ACHN (cell line): ENCODE measurements at regions not wholly inside any gene's neighbourhood (a gene's known extent, or its start where the extent isn't known, plus 50 kb on each side); places are given as distances from the start of the nearest gene placed in this dataset.
"Not testable (repeated sequence)": the region's sequence is repeated elsewhere in the genome, so short reads cannot be mapped to it uniquely, and the experiment has no call there.

Source experiments
- DNase-seq: peaks from one replicate; pipeline ENCODE4 v3.0.0-alpha.2; 2015
- in situ Hi-C: cut with HindIII; loops from 2 replicates; pipeline ENCODE4 v1.10.0; 2017; ENCODE audit warnings: low sequenced_read_pairs, low pct_ligation_motif_present, low pct_unique_long_range_greater_than_20kb

- no peak for DNase-seq
- in situ Hi-C loops = no loop called here
Observed at GRCh38 chr14:34172550-34173368, 221.9 kb upstream of the EGLN3 start.

GRCh38 chr14:34172173-34172451 lies 221.2 kb upstream of the EGLN3 start:
- no peak for DNase-seq
- in situ Hi-C loops = no loop called here

DNA sequence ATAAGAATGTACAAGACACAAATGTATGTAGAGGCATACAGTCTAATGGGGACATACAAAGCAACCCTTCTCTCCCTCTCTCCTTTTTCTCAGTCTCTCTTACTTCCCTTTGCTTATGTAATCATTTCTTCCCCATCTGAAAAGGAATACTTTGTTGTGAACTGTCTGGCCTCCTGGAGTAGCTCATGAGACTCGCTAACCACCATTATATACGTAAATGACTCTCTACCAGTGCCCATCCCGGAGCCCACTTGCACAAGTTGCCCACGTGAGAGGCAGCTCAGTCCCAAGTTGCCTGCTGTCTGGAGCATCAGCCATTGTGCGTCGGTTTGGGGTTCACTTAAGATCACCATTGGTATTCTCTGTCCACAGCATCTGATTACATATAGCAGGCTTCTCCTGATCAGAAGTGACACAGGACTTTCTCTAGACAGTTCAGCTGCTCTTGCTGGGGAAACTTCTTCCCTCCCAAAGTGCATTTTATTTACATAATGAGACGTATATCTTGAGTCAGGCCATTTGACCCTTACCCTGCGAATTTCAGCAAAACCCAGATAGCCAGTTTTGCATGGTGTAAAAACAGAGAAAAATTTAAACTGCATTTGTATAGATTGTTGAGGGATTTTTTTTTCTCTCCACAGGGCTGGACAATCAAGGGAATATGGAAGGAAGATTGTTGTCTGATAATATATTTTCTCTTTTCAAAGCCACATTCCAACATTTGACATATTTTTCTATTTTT lies 220.7 kb upstream of the EGLN3 start:
- in situ Hi-C loops = no loop called here
- DNase-seq = no peak

- no peak for DNase-seq
- in situ Hi-C loops = no loop called here
Observed at GRCh38 chr14:34170882-34171281, 220.0 kb upstream of the EGLN3 start.

DNA sequence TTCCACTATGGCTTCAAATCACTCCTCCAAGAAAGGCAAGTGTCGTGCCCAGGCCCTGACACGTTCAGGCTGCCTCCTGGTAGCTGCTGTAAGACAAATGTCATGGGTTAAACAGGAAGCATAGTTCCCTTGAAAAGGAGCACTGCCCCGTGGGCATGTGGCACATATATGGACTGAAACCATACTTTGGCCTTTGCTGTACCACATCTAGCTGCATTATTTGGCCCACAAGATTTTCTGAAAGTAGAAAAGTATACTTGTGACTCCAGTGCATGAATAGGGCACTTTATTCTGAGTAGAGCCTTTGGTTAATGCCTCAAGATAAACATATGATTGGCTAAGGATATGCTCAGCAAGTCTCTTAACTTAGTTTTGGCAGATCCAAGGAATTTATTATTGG lies 218.7 kb upstream of the EGLN3 start:
- DNase-seq = no peak
- in situ Hi-C loops = no loop called here

- in situ Hi-C loops = no loop called here
- no peak for DNase-seq
Observed at GRCh38 chr14:34168656-34169055, 217.8 kb upstream of the EGLN3 start.

GRCh38 chr14:34165847-34166350 lies 215.0 kb upstream of the EGLN3 start:
- DNase-seq = no peak
- in situ Hi-C loops = no loop called here

- in situ Hi-C loops = no loop called here
Observed at GRCh38 chr14:34164162-34164864, 213.4 kb upstream of the EGLN3 start.

GRCh38 chr14:34161351-34162082 lies 210.6 kb upstream of the EGLN3 start:
- DNase-seq = no peak
- in situ Hi-C loops = no loop called here

More at GRCh38 chr14:34164162-34164864, 213.4 kb upstream of the EGLN3 start:
- DNase-seq = no peak

- no peak for DNase-seq
- in situ Hi-C loops = no loop called here
Observed at GRCh38 chr14:34160619-34161018, 209.7 kb upstream of the EGLN3 start.

GRCh38 chr14:34157651-34158050 lies 206.8 kb upstream of the EGLN3 start:
- in situ Hi-C loops = no loop called here
- DNase-seq = no peak

DNA sequence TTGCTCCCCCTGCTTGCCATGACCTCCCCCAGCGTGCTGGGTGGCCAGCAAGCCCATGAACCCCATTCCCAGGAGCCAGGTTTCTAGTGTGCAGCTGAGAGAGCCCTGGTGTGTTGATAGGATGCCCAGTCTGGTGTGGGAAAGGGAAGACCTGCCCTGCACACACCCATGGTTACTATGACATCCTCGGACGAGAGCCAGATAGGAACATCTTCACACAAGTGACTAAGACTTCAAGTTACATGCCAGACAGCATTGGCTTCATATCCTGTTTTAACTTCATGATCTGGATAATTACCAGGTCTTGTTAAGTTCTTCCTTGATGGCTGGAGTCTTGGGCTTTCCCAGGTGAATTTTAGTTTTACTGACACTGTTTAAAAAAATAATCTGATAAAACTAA lies 196.6 kb upstream of the EGLN3 start:
- in situ Hi-C loops = no loop called here
- no peak for DNase-seq

DNA sequence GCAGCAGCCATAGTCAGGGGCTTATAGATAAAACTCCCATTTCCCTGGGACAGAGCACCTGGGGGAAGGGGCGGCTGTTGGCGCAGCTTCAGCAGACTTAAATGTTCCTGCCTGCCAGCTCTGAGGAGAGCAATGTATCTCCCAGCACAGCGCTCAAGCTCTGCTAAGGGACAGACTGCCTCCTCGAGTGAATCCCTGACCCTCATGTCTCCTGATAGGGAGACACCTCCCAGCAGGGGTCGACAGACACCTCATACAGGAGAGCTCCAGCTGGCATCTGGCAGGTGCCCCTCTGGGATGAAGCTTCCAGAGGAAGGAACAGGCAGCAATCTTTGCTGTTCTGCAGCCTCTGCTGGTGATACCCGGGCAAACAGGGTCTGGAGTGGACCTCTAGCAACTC lies 189.3 kb upstream of the EGLN3 start:
- in situ Hi-C loops, DNase-seq: not testable (repeated sequence)

DNA sequence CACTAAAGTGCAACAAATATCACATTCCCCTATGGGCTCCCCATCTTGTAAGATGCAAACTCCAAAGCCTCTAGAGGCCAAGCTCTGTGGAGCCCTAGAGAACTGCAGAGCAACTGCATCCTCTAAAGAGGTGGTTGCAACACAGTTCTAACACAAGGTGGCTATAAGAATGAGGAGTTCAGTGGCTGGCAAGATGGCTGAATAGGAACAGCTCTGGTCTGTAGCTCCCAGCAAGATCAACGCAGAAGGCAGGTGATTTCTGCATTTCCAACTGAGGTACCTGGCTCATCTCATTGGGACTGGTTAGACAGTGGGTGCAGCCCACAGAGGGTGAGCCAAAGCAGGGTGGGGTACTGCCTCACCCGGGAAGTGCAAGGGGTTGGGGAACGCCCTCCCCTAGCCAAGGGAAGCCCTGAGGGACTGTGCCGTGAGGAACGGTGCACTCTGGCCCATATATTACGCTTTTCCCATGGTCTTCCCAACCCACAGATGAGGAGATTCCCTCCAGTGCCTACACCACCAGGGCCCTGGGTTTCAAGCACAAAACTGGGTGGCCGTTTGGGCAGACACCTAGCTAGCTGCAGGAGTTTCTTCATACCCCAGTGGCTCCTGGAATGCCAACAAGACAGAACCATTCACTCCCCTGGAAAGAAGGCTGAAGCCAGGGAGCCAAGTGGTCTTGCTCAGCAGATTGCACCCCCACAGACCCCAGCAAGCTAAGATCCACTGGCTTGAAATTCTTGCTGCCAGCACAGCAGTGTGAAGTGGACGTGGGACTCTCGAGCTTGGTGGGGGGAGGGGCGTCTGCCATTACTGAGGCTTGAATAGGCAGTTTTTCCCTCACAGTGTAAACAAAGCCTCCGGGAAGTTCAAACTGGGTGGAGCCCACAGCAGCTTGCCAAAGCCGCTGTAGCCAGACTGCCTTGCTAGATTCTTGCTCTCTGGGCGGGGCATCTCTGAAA lies 188.6 kb upstream of the EGLN3 start:
- in situ Hi-C loops, DNase-seq: not testable (repeated sequence)

DNA sequence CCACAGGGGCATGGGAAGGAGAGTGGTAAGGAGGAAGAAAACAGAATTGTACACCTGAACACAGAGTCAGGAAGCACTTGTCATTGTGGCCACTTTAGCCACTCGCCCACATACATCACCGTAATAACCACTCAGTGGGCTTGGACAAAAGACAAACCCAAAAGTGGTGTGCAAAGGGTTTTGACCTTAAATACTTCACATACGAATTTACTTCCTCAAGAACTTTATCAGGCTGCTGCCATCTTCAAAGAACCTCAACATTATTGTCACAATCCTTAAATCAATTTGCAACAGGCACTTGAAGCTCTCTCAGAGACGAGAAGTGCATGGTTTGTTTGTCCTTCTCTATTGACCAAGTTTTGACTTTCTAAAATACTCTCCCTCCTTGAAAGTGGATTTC lies 187.3 kb upstream of the EGLN3 start:
- in situ Hi-C loops = no loop called here
- DNase-seq = no peak

GRCh38 chr14:34137001-34137745 lies 186.3 kb upstream of the EGLN3 start:
- in situ Hi-C loops = no loop called here
- no peak for DNase-seq

DNA sequence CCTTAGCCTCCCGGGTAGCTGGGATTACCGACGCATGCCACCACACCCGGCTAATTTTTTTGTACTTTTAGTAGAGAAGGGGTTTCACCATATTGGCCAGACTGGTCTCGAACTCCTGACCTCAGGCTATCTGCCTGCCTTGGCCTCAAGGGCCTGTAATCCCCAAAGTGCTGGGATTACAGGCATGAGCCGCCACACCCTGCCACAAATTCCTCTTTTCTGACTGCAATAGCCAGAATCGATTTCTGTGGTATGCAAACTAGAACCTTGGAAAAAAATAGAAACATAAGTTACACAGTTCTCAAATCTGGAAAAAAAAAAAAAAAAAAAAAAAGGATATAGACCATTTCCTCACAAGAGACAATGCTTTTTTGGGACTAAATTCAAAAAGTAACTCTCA lies 184.6 kb upstream of the EGLN3 start:
- DNase-seq = no peak
- in situ Hi-C loops = no loop called here
